HS-27A (cell line): ENCODE measurements at regions not wholly inside any gene's neighbourhood (a gene's known extent, or its start where the extent isn't known, plus 50 kb on each side); places are given as distances from the start of the nearest gene placed in this dataset.

Source experiments
- DNase-seq: peaks from one replicate; pipeline ENCODE4 v3.0.0-alpha.2; 2012; ENCODE audit warnings: low read depth, missing footprints

DNA sequence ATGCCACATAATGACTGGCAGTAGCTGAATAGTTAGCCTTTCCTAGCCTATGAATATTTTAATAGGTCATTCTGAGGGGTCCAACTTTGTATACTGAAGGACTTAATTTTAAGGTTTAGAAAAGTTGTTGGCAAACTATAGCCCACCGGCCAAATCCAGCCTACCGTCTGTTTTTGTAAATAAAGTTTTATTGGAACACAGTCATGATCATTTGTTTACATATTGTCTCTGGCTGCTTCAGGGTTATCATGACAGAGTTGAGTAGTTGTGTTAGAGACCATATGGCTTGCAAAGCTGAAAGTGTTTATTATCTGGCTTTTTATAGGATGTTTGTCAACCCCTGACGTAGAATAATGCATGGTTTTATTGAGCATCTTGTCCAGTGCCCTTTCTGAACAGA, 73.4 kb downstream of the NTMT2 start:
- no peak for DNase-seq

DNA sequence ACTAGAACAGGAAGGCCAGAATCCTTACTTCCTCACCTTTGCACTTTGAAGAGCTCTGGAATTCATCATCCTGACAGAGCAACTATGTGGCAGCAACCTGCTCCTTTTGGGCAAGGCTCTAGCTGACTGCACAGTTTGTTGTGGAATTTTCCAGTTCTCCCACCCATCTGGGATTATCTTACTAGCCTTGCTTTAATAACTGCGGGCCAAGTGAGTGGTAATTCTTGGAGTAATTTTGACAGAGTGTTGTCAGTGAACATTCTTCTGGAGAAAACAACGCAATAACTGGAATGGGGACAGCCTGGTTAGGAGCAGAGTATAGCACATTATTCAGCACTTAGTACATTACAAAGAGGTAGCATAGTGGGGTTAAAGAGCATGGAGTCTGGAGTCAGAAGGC, 75.3 kb downstream of the NTMT2 start:
- no peak for DNase-seq

DNA sequence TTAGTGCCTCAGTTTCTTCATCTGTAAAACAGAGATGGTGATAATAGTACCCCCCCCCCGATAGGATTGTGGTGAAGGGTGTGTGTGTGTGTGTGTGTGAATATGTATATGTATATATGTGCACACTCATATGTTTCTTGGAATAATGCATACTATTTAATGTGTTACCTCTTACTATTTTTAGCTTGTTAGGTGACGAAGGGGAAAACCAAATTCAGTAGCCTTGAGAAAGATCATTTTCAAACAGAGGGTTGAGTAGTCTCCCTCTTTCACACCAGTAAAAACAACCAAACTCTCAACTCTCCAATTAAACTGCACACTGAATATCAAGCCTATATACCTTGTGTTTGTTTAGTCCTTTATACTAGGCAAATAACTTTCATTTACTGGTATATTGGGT, 75.7 kb downstream of the NTMT2 start:
- no peak for DNase-seq

DNA sequence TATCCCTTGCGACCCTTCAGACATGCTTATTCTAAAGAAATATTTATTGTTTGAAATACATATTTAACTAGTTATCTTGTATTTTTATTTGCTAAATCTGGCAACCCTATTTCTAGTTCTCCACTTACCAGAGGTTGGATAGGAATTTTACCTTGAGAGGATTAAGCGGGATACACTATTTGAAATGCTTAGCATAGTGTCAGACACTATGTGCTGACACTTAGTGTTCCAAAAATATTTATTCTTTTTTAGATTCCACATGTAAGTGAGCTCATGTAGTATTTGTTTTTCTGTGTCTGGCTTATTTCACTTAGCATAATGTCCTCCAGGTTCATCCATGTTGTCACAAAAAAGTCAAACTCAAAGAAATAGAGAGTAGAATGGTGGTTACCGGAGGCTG, 78.7 kb downstream of the NTMT2 start:
- no peak for DNase-seq

DNA sequence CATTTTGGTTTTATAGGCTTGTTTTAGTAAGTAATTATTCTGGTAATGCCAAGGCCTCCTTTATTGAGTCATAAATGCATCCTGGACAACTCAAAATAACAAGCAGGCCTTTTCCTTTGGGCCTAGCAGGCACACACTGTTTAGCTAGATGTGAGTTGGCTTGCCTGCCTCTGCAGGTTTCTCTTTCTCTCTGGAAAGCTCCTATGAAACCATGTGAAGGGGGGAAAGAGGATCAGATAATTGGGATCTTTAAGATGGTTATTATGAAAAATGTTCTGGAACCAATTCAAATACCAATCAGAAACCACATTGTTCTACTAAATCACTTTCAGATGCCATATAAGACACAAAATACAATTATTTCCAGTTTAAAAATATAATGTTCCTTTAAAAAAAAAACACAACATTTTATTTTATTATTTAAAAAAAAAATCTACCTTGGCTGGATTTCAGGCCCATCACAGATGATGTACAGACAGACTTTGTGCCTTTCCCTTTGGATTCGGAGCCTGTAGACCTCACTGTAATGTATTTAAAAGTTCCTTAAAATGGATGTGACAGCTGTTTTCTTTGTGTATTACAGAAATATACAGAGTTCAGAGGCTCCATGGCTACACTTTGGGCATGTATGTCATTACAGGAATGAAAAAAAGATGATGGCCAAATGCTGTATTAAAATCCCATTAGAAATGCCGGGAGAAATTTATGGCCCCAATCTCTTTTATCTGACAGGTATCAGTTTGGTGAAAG, 80.2 kb downstream of the NTMT2 start:
- no peak for DNase-seq

DNA sequence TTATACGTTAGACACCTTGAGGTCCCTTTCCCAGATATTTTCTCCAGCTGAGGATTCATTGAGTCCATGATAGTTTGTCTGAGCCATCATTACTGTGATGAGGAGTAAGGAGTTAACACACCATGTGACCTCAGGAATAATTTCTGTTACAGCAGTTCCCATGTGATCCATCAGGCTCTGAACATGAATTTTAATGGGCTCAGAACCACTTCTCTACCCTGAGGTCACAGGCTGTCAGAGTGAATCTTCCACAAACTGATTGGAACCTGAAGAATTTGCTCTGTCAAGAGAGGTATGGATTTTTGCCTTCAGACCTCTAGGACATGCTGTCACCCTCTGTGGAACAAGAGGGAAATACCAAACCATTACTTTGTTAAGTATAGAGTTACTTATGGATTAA, 81.0 kb downstream of the NTMT2 start:
- no peak for DNase-seq

DNA sequence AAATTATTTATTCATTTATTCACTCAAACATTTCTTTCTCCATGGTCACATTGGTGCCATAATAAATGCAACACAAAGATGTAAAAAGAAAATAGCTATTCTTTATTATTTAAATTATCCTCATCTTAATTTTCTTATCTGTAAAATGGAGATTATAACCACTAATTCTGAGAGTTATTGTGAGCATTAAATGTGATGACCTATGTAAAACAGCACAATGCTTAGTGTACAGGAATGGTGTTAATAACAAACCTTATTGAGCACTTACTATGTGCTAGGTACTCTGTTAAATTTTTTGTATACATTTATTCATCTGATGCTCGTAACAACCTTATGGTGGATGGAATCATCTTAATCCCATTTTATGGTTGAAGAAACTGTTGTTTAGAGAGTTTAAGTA, 84.6 kb downstream of the NTMT2 start:
- no peak for DNase-seq

DNA sequence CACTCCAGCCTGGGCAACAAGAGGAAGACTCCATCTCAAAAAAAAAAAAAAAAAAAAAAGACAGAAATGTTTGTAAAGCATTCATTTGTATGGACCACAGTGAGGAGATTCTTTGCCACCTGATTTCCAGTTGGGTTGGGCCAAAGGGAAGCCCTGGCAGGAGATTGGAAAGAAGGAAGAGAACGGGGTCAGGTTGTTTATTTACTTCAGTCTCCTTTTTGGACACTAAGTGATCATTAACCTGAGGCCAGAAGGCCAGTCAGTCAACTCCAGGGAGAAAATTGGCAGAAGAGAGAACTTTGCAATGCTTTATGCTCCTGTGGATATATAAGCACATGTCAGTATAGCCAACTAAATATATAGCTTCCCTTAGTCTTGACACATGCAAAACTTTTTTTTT, 85.9 kb downstream of the NTMT2 start:
- DNase-seq = no peak

DNA sequence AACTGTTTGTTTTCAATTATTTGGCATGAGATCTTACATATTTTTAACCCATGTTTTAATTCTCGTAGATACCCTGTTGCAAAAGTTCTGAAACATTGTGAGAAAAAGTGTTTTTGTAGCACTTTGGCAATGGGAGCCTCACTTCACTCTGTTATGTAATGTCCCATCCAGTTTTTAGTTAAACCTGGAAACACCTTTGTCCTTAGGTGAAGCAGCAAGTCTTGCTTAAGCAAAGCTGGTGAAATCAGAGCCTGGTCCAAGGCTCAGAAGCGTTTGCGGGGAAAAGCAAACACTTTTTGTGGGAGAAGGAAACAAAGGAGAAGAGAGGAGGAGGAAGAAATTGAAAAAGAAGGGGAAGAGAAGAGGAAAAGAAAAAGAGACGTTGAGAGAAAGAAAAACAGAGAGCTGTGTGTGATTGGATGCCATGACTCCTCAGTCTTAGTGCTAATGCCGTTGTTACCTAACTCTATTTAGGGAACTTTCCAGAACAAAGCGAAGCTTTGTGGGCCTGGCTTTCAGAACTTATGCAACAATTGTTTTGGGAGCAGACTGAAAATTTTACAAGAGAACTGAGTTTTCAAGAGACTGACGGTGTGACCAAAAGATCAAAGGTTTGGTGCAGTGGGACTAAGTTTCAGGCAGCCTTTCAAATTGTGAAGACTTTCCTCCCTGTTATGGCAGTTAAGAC, 93.1 kb downstream of the NTMT2 start:
- no peak for DNase-seq

DNA sequence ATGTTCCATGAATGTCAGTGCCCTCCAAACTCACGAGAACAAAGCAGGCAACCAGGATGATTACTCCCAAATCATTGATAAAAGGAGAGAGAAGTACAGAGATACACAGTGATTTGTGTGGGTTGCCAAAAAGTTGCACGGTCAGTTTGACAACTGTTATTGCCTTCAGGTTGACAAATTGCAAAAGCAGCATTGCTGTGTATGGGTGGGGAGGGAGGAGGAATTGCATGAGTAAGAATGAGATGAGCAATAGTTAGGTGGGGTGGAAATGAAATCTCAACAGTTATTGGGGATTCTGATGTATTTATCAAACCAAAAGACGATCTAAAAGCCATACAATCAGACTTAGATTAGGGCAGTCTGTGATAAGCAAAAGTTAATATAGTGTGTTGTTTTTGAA, 93.7 kb downstream of the NTMT2 start:
- no peak for DNase-seq

DNA sequence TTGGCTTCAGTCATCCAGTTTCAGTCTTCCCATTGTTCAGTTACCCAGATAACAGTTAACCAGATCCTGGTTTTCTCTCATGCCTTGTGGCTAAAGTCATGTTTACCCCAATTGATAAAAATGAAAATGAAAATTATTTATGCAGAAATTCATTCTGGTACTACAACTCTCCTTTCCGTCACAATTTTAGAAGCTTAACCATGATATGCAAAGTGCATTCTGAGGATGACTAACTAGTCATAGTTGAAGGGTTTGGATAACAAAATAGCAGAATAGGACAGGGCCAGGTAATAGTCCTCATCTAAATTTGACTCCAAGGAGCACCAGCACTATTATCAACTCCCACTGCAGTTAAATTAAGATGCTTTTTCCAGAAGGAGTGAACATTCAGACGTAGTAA, 94.7 kb downstream of the NTMT2 start:
- no peak for DNase-seq

DNA sequence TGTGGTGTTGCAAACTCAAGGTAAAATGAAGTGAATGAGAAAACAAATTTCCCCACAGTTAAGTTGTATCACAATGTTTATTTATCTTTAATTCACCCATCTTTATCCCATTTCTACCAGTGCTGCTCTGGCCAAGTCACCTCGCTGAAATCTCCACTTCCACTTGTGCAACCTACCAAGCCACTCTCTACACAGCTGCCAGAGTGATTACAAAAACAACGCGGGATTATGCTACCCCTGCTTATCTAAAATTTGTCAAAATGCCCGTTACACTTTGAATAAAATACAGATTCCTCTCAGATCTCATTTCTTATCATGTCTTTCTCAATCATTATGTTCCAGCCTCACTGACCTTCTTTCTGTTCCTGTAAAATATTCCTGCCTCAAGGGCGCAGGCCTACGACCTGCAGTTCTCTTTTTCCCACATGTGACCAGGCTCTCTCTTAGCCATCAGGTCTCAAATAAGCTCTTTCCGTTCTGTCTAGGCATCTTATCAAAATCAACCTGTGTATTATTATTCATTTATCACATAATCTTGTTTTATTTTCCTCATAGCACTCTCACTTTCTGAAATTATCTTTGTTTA, 95.6 kb downstream of the NTMT2 start:
- no peak for DNase-seq

DNA sequence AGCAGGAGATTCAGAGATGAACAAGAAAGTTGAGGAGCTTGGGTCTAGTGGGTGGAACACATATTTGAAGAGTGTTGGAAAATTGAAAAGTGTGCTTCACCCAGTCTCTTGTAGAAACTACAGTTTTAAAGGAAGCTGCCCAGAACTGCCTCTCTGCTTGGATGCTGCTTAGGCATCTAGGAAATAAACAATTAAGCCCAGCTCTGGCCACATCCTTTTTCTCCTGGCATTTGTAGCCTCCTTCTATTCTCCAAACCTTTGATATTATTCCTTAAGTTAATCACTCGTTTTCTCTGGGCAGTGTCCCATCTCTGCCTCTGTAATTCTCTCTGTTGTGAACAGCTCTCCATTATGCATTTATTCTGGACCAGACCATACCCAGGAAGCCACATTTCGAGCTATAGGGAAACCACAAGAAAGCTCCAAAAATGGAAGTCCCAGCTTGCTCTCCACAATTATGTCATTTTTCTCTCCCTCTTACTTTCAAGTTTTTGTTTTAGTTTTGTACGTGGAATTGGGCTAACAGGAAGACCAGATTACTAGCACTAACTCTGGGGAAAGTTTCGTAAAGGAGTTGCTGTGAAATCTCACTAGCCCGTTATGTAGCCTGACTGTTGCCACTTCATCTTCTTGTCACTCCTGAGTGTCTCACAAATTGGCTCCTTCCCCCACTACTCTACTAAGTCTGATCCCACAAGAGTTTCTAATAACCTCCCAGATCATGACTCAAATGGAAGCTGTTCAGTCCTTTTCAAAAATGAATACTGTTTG, 102.2 kb downstream of the NTMT2 start:
- no peak for DNase-seq

DNA sequence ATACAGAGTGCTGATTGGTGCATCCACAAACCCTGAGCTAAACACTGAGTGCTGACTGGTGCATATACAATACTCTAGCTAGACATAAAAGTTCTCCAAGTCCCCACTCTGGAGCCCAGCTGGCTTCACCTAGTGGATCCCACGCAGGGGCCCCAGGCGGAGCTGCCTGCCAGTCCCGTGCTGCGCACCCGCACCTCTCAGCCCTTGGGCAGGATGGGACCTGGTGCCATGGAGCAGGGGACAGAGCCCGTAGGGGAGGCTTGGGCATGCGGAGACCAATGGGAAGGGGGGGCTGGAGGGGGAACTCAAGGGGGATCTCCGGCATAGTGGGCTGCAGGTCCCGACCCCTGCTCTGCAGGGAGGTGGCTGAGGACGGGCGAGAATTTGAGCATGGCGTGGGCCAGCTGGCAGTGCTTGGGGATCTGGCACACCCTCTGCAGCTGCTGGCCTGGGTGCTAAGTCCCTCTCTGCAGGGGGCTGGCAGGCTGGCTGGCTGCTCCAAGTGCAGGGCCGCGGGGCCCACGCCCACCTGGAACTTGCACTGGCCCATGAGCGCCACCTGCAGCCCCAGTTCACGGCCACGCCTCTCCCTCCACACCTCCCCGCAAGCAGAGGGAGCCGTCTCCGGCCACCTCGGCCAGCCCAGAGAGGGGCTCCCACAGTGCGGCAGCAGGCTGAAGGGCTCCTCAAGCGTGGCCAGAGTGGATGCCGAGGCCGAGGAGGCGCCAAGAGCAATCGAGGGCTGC, 104.9 kb downstream of the NTMT2 start:
- DNase-seq = no peak

DNA sequence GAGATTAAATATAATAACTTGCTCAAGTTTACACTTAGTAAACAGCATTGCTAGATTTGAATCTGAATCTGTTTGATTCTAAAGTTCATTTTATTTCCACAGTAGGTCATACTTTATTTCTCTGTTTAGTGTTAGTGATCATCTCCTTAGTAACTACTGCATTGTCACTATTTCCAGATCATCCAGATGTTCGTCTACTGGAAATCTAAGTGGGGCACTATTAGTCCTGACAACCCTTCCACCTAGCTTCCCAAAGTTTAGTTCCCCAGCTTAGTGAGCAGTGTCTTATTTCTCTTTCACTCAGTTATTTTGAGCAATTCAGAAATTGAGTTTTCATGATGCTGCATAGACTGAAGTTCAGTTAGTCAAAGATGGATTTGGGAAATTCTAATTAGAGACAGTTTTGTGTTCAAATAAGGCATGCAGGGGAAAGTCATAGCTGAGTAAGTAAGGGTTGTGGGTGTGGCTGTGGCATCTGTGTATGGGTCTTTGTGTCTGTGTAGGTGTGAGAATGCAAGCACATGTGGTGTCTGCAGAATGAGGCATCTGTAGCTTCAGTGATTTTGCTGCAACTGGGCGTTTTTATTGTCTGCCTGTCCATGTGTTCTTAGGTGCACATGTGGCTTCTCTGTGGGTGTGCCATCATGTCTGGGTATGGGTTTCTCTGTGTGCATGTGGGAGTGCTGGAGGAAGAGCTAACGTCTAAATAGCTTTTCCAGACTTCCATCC, 107.3 kb downstream of the NTMT2 start:
- no peak for DNase-seq

DNA sequence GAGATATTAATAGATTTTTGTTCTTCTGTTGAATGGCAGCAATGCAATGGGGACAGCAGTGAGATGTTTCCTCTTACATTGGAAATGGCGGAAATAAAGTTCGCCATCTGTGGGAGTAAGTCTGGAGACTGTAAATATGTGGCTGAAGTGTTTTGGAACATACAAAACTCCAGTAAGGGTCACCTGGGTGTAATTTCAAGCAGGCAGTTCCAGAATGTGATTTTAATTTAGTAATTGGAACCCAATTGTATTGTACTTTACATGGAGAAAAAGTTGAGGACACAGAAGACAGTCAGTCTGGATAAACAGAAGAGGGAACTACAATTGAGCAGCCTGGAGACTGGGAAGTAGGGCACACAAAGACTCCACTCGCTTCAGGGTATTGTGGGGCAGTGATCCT, 108.6 kb downstream of the NTMT2 start:
- DNase-seq = no peak

DNA sequence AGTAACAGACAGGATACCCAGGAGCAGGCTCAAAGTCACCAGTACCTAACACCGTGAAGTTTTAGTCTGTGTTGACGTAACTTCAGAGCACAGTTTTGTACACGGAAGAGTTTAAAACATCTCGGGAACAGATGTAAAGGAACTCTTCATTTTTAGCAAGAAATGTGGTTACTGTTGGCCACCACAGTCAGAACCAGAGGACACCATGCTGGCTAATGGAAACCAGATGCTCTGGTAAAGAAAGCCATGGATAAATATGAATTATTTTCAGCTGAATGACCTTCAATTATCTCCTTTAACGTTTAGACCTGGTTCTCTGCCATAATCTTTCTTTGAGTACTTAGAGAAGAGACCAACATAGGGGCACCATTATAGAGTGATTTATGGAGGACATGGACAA, 115.9 kb downstream of the NTMT2 start:
- peak; percentile 8 for DNase-seq

DNA sequence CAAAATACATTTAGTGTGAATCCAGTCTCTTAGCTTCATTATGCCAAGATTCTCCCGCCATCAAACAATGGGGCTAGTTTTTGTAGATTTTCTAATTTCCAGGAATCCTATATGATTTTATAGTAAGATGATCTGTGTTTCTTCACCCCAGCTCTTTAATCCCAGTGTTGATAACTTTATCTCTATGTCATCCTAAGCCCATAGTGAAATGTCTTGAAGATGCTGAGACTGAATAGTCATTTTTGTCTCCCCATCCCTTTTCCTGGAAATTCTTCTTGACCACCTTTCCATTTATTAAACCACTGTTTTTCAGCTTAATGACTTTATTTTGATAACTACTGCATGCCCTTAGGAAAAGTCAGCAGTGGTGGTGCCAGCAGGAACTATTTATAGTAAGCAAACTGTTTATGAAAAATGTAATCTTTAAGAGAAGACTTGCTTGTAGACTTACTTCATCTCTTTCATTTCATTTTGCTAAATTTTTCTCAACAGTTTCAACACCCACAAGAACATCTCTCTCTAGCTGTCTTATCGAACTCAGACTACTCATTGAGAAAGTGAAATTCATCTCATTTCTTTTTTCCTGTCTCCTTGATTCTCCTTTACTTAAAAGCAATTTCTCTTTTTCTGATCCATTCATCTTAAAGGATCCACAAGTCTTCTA, 116.6 kb downstream of the NTMT2 start:
- no peak for DNase-seq

DNA sequence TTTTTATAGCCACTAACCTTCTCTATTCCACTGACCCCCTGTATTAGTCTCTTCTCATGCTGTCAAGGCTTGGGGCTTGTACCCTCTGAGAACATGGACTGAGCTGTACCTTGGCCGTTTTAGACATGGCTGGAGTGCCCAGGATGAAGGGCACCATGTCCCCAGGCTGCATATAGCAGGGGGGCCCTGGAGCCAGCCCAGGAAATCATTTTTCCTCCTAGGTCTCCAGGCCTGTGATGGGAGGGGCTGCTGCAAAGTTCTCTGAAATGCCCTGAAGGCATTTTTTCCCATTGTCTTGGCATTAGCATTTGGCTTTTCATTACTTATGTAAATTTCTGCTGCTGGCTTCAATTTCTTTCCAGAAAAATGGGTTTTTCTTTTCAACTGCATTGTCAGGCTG, 119.5 kb downstream of the NTMT2 start:
- DNase-seq = no peak

DNA sequence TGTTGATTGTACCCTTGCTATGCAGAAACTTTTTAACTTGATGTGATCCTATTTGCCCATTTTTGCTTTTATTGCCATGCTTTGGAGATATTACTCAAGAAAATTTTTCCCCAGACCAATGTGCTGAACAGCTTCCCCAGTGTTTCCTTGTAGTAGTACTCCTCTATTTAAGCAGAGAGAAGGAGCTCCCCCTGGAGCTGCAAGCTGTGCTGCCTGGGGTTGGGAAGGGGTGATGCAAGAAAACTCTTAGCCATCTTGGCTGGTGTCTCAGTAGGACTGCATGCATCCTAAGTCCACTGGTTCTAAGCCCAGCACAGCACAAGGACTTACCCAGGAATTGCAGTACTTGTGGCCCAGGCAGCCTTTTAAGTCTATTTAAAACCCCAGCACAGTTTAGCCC, 121.6 kb downstream of the NTMT2 start:
- no peak for DNase-seq
